SK-MEL-5 (cell line): ENCODE measurements at regions not wholly inside any gene's neighbourhood (a gene's known extent, or its start where the extent isn't known, plus 50 kb on each side); places are given as distances from the start of the nearest gene placed in this dataset.

Experiments
- DNase-seq: peaks from one replicate; pipeline ENCODE4 v3.0.0-alpha.2; 2016; ENCODE audit warnings: low read depth, low spot score
- in situ Hi-C: cut with HindIII; loops from 2 replicates; pipeline ENCODE4 v1.10.0; 2016; ENCODE audit warnings: low sequenced_read_pairs, high pct_unique_total_duplicates, low pct_unique_long_range_greater_than_20kb

GRCh38 chr3:34275811-34276210 is 477.4 kb downstream of the PDCD6IP start:
- in situ Hi-C loops = no loop called here

GRCh38 chr3:34276342-34276741 is 477.9 kb downstream of the PDCD6IP start:
- in situ Hi-C loops = no loop called here
- no peak for DNase-seq

More at GRCh38 chr3:34275811-34276210, 477.4 kb downstream of the PDCD6IP start:
- DNase-seq = no peak

GRCh38 chr3:34277110-34277509 is 478.7 kb downstream of the PDCD6IP start:
- DNase-seq = no peak
- in situ Hi-C loops = no loop called here

- no peak for DNase-seq
- in situ Hi-C loops = no loop called here
Observed at GRCh38 chr3:34279901-34280300, 481.5 kb downstream of the PDCD6IP start.

- DNase-seq = no peak
- in situ Hi-C loops = no loop called here
Observed at GRCh38 chr3:34283751-34284150, 485.3 kb downstream of the PDCD6IP start.

- in situ Hi-C loops = no loop called here
- DNase-seq = no peak
Observed at GRCh38 chr3:34284959-34285826, 486.8 kb downstream of the PDCD6IP start.

- DNase-seq = no peak
- in situ Hi-C loops = no loop called here
Observed at GRCh38 chr3:34285827-34286188, 487.4 kb downstream of the PDCD6IP start.

GRCh38 chr3:34292605-34293300 is 494.3 kb downstream of the PDCD6IP start:
- DNase-seq = no peak
- in situ Hi-C loops = no loop called here

- in situ Hi-C loops = no loop called here
- no peak for DNase-seq
Observed at GRCh38 chr3:34294240-34294639, 495.8 kb downstream of the PDCD6IP start.

GRCh38 chr3:34296796-34297195 is 498.4 kb downstream of the PDCD6IP start:
- in situ Hi-C loops = no loop called here
- no peak for DNase-seq

- DNase-seq = no peak
- in situ Hi-C loops = no loop called here
Observed at GRCh38 chr3:34298653-34299052, 500.2 kb downstream of the PDCD6IP start.

- no peak for DNase-seq
- in situ Hi-C loops = no loop called here
Observed at GRCh38 chr3:34300621-34301020, 502.2 kb downstream of the PDCD6IP start.

- in situ Hi-C loops = no loop called here
- no peak for DNase-seq
Observed at GRCh38 chr3:34301313-34301712, 502.9 kb downstream of the PDCD6IP start.

- in situ Hi-C loops = no loop called here
- no peak for DNase-seq
Observed at GRCh38 chr3:34305266-34305665, 506.8 kb downstream of the PDCD6IP start.

GRCh38 chr3:34312684-34313083 is 514.3 kb downstream of the PDCD6IP start:
- in situ Hi-C loops = no loop called here
- no peak for DNase-seq

- in situ Hi-C loops = no loop called here
- DNase-seq = no peak
Observed at GRCh38 chr3:34319881-34320280, 521.5 kb downstream of the PDCD6IP start.

- DNase-seq = no peak
- in situ Hi-C loops = no loop called here
Observed at GRCh38 chr3:34323517-34323916, 525.1 kb downstream of the PDCD6IP start.

- no peak for DNase-seq
- in situ Hi-C loops = no loop called here
Observed at GRCh38 chr3:34346656-34347055, 548.2 kb downstream of the PDCD6IP start.
